SU-DHL-6 (cell line): ENCODE measurements at regions not wholly inside any gene's neighbourhood (a gene's known extent, or its start where the extent isn't known, plus 50 kb on each side); places are given as distances from the start of the nearest gene placed in this dataset.

Source experiments
- H2AFZ ChIP-seq: fragments of 200-600 bp; sonication (generic); 2 replicates; pipeline ENCODE4 v1.6.1; 2014; ENCODE audit warnings: low read depth, mild to moderate bottlenecking, moderate library complexity, mixed read lengths, antibody characterized with exemption, low read length; ENCODE audit not compliant: severe bottlenecking
- H3F3A ChIP-seq: fragments of 200-600 bp; shearing (Covaris generic); 2 replicates; pipeline ENCODE4 v1.6.0; 2016; ENCODE audit warnings: antibody characterized with exemption, mild to moderate bottlenecking; ENCODE audit not compliant: insufficient read depth
- H3K27ac ChIP-seq: fragments of 200-600 bp; sonication (generic); 2 replicates; pipeline ENCODE4 v1.5.1; 2016; ENCODE audit warnings: low read depth, mild to moderate bottlenecking, low read length, moderate library complexity, mixed read lengths
- H3K27me3 ChIP-seq: fragments of 200-600 bp; sonication (generic), shearing (Covaris generic); 2 replicates; pipeline ENCODE4 v1.6.0; 2014; ENCODE audit warnings: mild to moderate bottlenecking, low read length
- H3K36me3 ChIP-seq: fragments of 200-600 bp; sonication (generic); 2 replicates; pipeline ENCODE4 v1.6.1; 2014; ENCODE audit warnings: mild to moderate bottlenecking, low read length, mixed read lengths
- H3K4me2 ChIP-seq: fragments of 300-600, 200-600 bp; shearing (Covaris generic), sonication (generic); 2 replicates; pipeline ENCODE4 v1.6.0; 2014; ENCODE audit warnings: low read length, low read depth, mild to moderate bottlenecking; ENCODE audit not compliant: poor library complexity, severe bottlenecking
- H3K4me3 ChIP-seq: fragments of 200-600 bp; sonication (generic); 2 replicates; pipeline ENCODE4 v1.5.1; 2014; ENCODE audit warnings: antibody characterized with exemption, low read length, mild to moderate bottlenecking, mixed read lengths; ENCODE audit not compliant: insufficient read depth, poor library complexity, severe bottlenecking
- H3K79me2 ChIP-seq: fragments of 200-600 bp; sonication (generic); 2 replicates; pipeline ENCODE4 v1.6.1; 2014; ENCODE audit warnings: mild to moderate bottlenecking, low read length, moderate library complexity; ENCODE audit not compliant: insufficient read depth
- H3K9ac ChIP-seq: fragments of 200-600 bp; sonication (generic); 2 replicates; pipeline ENCODE4 v1.7.0; 2014; ENCODE audit warnings: mild to moderate bottlenecking, low read length
- H3K9me2 ChIP-seq: fragments of 200-600 bp; sonication (generic); replicated peaks from 2 replicates; pipeline ENCODE4 v1.6.1; 2014; ENCODE audit warnings: low read length; ENCODE audit not compliant: insufficient read depth
- H3K9me3 ChIP-seq: fragments of 200-600 bp; sonication (generic); 2 replicates; pipeline ENCODE4 v1.6.1; 2014; ENCODE audit warnings: low read length, mixed read lengths; ENCODE audit not compliant: insufficient read depth
- H4K20me1 ChIP-seq: fragments of 200-600 bp; sonication (generic); 2 replicates; pipeline ENCODE4 v1.6.1; 2014; ENCODE audit warnings: low read depth, mild to moderate bottlenecking, antibody characterized with exemption, low read length, moderate library complexity, mixed read lengths
- CTCF ChIP-seq: fragments of 200-600 bp; sonication (generic); IDR thresholded peaks from one replicate; pipeline ENCODE4 v1.5.1; 2017; ENCODE audit warnings: antibody characterized with exemption, mild to moderate bottlenecking, low read length, moderate library complexity; ENCODE audit not compliant: insufficient read depth, poor library complexity, severe bottlenecking
- EZH2phosphoT487 ChIP-seq: fragments of 200-600 bp; sonication (generic), shearing (Covaris generic); conservative IDR thresholded peaks from 2 replicates; pipeline ENCODE4 v1.6.1; 2018; ENCODE audit warnings: mild to moderate bottlenecking, antibody characterized with exemption, low read length, moderate library complexity, mixed read lengths

DNA sequence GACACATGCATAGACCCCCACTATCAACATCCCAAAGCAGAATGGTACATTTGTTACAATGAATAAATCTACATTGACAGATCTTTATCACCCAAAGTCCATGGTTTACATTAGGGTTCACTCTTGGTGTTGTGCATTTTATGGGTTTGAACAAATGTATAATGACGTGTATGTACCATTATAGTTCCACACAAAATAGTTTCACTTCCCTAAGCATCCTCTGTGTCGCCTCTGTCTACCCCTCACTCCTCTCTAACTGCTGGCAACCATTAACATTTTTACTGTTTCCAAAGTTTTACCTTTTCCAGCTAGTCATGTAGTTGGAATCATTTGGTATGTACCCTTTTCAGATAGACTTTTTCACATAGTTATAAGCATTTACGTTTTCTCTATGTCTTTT is 69.5 kb upstream of the LMO3 start:
- H3K4me3 ChIP-seq, result no peak overlapping the region
- no peaks in the 10 kb centered on the region for H4K20me1 ChIP-seq
- no peaks in the 10 kb centered on the region for H3K27me3 ChIP-seq
- H3K4me2 ChIP-seq, result no peak overlapping the region
- no peaks in the 10 kb centered on the region for H3K36me3 ChIP-seq
- H3K9ac ChIP-seq, result no peak overlapping the region
- no peak overlapping the region for H3K27ac ChIP-seq
- no peaks in the 10 kb centered on the region for H3F3A ChIP-seq
- no peaks in the 10 kb centered on the region for H3K9me3 ChIP-seq
- no peaks in the 10 kb centered on the region for H3K9me2 ChIP-seq
- no peak for TF ChIP-seq CTCF
- no peak for TF ChIP-seq EZH2phosphoT487
- H3K79me2 ChIP-seq, result no peaks in the 10 kb centered on the region
- no peak overlapping the region for H2AFZ ChIP-seq

DNA sequence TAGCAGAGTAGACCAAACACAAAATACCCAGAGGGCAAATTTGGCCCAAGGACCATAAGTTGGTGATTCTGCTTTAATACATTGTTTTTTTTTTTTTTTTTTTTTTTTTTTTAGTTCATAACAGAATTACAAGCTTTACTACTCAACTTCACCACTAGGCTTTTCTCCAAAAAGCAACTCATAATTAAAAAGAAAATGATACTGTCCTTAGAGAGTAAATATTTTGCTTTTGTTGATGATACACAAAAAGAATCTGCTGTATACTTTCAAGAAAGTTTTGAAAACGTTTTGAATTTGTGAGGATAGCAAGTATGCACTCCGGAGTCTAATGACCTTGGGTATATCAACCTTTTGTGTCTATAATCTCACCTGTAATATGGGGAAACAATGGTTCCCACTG is 68.9 kb upstream of the LMO3 start:
- Histone ChIP-seq H3K9me2 (no peaks in the 10 kb centered on the region), H3K79me2 (no peaks in the 10 kb centered on the region), H3K36me3 (no peaks in the 10 kb centered on the region), H3K27ac (no peak overlapping the region), H3K4me3 (no peak overlapping the region), H3K4me2 (no peak overlapping the region), H3K27me3 (no peaks in the 10 kb centered on the region), H3K9ac (no peak overlapping the region), H4K20me1 (no peaks in the 10 kb centered on the region), H3K9me3 (no peaks in the 10 kb centered on the region), H3F3A (no peaks in the 10 kb centered on the region), H2AFZ (no peak overlapping the region)
- TF ChIP-seq EZH2phosphoT487 (no peak), CTCF (no peak)

GRCh38 chr12:16670456-16671050 is 64.6 kb upstream of the LMO3 start:
- no peaks in the 10 kb centered on the region for H4K20me1 ChIP-seq
- H3K36me3 ChIP-seq, result no peaks in the 10 kb centered on the region
- no peak overlapping the region for H3K4me3 ChIP-seq
- H3F3A ChIP-seq, result no peaks in the 10 kb centered on the region
- no peaks in the 10 kb centered on the region for H3K9me2 ChIP-seq
- no peaks in the 10 kb centered on the region for H3K27me3 ChIP-seq
- H3K9ac ChIP-seq, result no peak overlapping the region
- TF ChIP-seq EZH2phosphoT487 (no peak), CTCF (no peak)
- no peak overlapping the region for H3K27ac ChIP-seq
- no peak overlapping the region for H3K4me2 ChIP-seq
- H2AFZ ChIP-seq, result no peak overlapping the region
- no peaks in the 10 kb centered on the region for H3K9me3 ChIP-seq
- no peaks in the 10 kb centered on the region for H3K79me2 ChIP-seq
